Gastroesophageal sphincter (tissue), 3 donors: ENCODE measurements at regions not wholly inside any gene's neighbourhood (a gene's known extent, or its start where the extent isn't known, plus 50 kb on each side); places are given as distances from the start of the nearest gene placed in this dataset.

Source experiments
- EP300 ChIP-seq: sonication (generic); formaldehyde crosslinking; IDR thresholded peaks from one replicate; pipeline ENCODE4 v1.6.1; 2017; ENCODE audit warnings: antibody characterized with exemption, mild to moderate bottlenecking
- POLR2A ChIP-seq, 2 donors: fragments of 450-650 bp; IDR thresholded peaks; one replicate each; pipeline ENCODE4 v1.6.1; 2017; ENCODE audit warnings: antibody characterized with exemption in 2 of 2, mild to moderate bottlenecking in 2 of 2, moderate library complexity in 1 of 2
- POLR2AphosphoS5 ChIP-seq: sonication (generic); formaldehyde crosslinking; IDR thresholded peaks from one replicate; pipeline ENCODE4 v1.6.1; 2017; ENCODE audit warnings: antibody characterized with exemption
- TF ChIP-seq, protein P1 (sequence below), 4 experiments: fragments of 200-600 bp in 2 of 4; fragments of 450-650 bp in 2 of 4; sonication (generic) in 1 of 4; IDR thresholded peaks; one replicate each; pipeline ENCODE4 v1.5.1; 2017 to 2019; ENCODE audit warnings: antibody characterized with exemption in 4 of 4, mild to moderate bottlenecking in 2 of 4, moderate library complexity in 2 of 4

DNA sequence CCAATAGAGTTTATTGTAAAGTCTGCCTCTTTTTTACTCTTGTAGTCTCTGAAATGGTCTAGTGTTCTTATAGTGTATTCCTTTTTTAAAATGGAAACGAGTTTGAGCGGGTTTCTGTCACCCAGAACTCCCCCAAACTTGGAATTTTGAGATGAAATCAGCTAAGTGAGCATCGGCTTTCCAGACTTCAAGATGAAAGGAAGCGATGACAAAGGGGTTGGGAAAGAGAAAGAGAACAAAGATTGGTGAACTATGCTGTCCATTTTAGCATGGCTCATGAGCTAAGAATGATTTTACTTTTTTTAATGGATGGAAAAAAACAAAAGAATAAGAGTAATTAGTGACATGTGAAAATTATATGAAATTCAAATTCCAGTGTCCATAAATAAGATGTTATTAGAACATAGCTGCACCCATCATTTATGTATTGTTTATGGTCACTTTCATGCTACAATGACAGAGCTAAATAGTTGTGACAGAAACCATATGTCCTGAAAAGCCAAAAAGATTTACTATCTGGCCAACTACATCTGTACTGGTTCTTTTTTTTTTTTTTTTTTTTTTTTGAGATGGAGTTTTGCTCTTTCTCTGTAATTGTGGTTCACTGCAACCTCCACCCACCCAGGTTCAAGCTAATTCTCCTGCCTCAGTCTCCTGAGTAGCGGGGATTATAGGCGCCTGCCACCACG is 52.7 kb upstream of the PDZRN3 start:
- TF ChIP-seq POLR2AphosphoS5 (no peak), EP300 (no peak), POLR2A (IDR thresholded peaks at IDR 0.05) (no peak)
- TF ChIP-seq, protein P1, sequence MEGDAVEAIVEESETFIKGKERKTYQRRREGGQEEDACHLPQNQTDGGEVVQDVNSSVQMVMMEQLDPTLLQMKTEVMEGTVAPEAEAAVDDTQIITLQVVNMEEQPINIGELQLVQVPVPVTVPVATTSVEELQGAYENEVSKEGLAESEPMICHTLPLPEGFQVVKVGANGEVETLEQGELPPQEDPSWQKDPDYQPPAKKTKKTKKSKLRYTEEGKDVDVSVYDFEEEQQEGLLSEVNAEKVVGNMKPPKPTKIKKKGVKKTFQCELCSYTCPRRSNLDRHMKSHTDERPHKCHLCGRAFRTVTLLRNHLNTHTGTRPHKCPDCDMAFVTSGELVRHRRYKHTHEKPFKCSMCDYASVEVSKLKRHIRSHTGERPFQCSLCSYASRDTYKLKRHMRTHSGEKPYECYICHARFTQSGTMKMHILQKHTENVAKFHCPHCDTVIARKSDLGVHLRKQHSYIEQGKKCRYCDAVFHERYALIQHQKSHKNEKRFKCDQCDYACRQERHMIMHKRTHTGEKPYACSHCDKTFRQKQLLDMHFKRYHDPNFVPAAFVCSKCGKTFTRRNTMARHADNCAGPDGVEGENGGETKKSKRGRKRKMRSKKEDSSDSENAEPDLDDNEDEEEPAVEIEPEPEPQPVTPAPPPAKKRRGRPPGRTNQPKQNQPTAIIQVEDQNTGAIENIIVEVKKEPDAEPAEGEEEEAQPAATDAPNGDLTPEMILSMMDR (IDR thresholded peaks at IDR 0.05): no peak
